Kidney epithelial cell (primary cell): ENCODE measurements at regions not wholly inside any gene's neighbourhood (a gene's known extent, or its start where the extent isn't known, plus 50 kb on each side); places are given as distances from the start of the nearest gene placed in this dataset.

Source experiments
- DNase-seq: peaks from one replicate; pipeline ENCODE4 v3.0.0-alpha.2; 2010; ENCODE audit warnings: low read depth
- H3K27me3 ChIP-seq: 2 replicates; pipeline ENCODE4 v1.6.0; 2011; ENCODE audit warnings: low read length; ENCODE audit not compliant: control insufficient read depth, insufficient read depth
- H3K36me3 ChIP-seq: 2 replicates; pipeline ENCODE4 v1.5.1; 2011; ENCODE audit warnings: low read length; ENCODE audit not compliant: control insufficient read depth, insufficient read depth
- H3K4me3 ChIP-seq: 2 replicates; pipeline ENCODE4 v1.5.1; 2011; ENCODE audit warnings: low read depth, mild to moderate bottlenecking, control low read depth, low read length
- CTCF ChIP-seq: IDR thresholded peaks from 2 replicates; pipeline ENCODE4 v1.5.1; 2011; ENCODE audit warnings: mild to moderate bottlenecking, moderate library complexity, low read length, control low read depth, inconsistent platforms; ENCODE audit not compliant: insufficient read depth, poor library complexity, severe bottlenecking

GRCh38 chr5:174998131-174998730 lies 273.8 kb downstream of the MSX2 start:
- Histone ChIP-seq H3K4me3 (no peak overlapping the region), H3K27me3 (no peaks in the 10 kb centered on the region), H3K36me3 (no peaks in the 10 kb centered on the region)
- no peak for TF ChIP-seq CTCF
- no peak for DNase-seq

- Histone ChIP-seq H3K4me3 (no peak overlapping the region), H3K27me3 (no peaks in the 10 kb centered on the region), H3K36me3 (no peaks in the 10 kb centered on the region)
- no peak for TF ChIP-seq CTCF
- no peak for DNase-seq
These were observed 273.3 kb downstream of the MSX2 start for GRCh38 chr5:174997688-174998087.

GRCh38 chr5:174996941-174997340 lies 272.6 kb downstream of the MSX2 start:
- Histone ChIP-seq H3K4me3 (no peak overlapping the region), H3K36me3 (no peaks in the 10 kb centered on the region), H3K27me3 (no peaks in the 10 kb centered on the region)
- TF ChIP-seq CTCF = no peak
- DNase-seq = no peak

- no peak overlapping the region for H3K4me3 ChIP-seq
- no peak for DNase-seq
- no peaks in the 10 kb centered on the region for H3K27me3 ChIP-seq
- no peak for TF ChIP-seq CTCF
- no peaks in the 10 kb centered on the region for H3K36me3 ChIP-seq
These were observed 271.4 kb downstream of the MSX2 start for GRCh38 chr5:174995827-174996226.

GRCh38 chr5:174991847-174992246 lies 267.5 kb downstream of the MSX2 start:
- TF ChIP-seq CTCF = no peak
- DNase-seq = no peak
- Histone ChIP-seq H3K4me3 (no peak overlapping the region), H3K36me3 (no peaks in the 10 kb centered on the region), H3K27me3 (no peaks in the 10 kb centered on the region)

GRCh38 chr5:174990909-174991308 lies 266.5 kb downstream of the MSX2 start:
- Histone ChIP-seq H3K4me3 (no peak overlapping the region), H3K36me3 (no peaks in the 10 kb centered on the region), H3K27me3 (no peaks in the 10 kb centered on the region)
- TF ChIP-seq CTCF = no peak
- DNase-seq = no peak
